A673 (cell line): ENCODE measurements at regions not wholly inside any gene's neighbourhood (a gene's known extent, or its start where the extent isn't known, plus 50 kb on each side); places are given as distances from the start of the nearest gene placed in this dataset.

Experiments
- EZH2 ChIP-seq: fragments of 200-600 bp; sonication (generic); IDR thresholded peaks from 2 replicates; pipeline ENCODE4 v1.6.1; 2017; ENCODE audit warnings: borderline replicate concordance, low read depth, mild to moderate bottlenecking, mixed read lengths, antibody characterized with exemption, low read length; ENCODE audit not compliant: poor library complexity, severe bottlenecking
- TF ChIP-seq, protein P1 (sequence below): fragments of 300-800, 200-600 bp; sonication (generic); conservative IDR thresholded peaks from 2 replicates; pipeline ENCODE4 v1.5.1; 2017; ENCODE audit warnings: low read depth, mild to moderate bottlenecking, antibody characterized with exemption, low read length, moderate library complexity, mixed read lengths

DNA sequence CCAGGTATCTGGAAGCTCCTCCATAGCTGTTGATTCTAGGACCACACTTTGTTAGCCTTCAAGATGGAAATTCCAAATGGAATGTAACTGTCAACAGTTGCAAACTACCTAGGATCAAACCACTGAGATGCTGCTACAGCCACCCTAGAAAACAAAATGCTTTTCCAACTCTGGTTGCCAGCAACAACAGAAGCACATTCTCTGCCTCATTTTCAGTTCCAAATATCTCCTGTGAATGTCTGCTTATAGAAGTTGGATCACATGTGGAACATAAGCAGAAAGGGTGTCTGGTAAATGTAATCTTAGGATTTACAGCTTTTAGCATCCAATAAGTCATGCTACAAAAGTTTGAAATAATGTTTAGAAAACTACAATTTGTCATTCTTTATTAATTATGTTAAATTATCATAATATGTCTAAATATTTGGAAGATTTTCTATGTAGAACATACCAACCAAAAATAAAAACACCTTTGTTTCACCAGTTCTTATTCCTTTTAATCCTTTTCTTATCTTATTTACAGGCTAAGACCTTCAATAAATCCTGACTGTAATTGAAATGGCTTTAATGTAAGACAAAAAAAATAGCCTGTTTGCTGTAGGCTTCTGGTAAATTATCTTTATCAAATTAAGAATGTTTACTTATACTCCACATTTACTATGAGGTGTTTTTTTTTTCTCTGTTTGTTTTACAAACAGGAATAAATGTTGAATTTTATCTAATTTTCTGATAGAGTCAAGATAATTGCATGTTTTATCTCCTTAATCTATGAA, 687.1 kb downstream of the IGSF11 start:
- TF ChIP-seq, protein P1, sequence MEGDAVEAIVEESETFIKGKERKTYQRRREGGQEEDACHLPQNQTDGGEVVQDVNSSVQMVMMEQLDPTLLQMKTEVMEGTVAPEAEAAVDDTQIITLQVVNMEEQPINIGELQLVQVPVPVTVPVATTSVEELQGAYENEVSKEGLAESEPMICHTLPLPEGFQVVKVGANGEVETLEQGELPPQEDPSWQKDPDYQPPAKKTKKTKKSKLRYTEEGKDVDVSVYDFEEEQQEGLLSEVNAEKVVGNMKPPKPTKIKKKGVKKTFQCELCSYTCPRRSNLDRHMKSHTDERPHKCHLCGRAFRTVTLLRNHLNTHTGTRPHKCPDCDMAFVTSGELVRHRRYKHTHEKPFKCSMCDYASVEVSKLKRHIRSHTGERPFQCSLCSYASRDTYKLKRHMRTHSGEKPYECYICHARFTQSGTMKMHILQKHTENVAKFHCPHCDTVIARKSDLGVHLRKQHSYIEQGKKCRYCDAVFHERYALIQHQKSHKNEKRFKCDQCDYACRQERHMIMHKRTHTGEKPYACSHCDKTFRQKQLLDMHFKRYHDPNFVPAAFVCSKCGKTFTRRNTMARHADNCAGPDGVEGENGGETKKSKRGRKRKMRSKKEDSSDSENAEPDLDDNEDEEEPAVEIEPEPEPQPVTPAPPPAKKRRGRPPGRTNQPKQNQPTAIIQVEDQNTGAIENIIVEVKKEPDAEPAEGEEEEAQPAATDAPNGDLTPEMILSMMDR, result no peak
- no peak for TF ChIP-seq EZH2
